Neural cell (in vitro differentiated cells): ENCODE measurements at regions not wholly inside any gene's neighbourhood (a gene's known extent, or its start where the extent isn't known, plus 50 kb on each side); places are given as distances from the start of the nearest gene placed in this dataset.

Source experiments
- H2AFZ ChIP-seq: fragments of 200-600, 300-800 bp; sonication (generic), shearing (Covaris generic); 2 replicates; pipeline ENCODE4 v1.6.0; 2014; ENCODE audit warnings: low read depth, mild to moderate bottlenecking, antibody characterized with exemption, low read length, moderate library complexity
- H3F3A ChIP-seq: fragments of 200-600 bp; shearing (Covaris generic); 2 replicates; pipeline ENCODE4 v1.6.1; 2016; ENCODE audit warnings: mild to moderate bottlenecking, moderate library complexity, mixed read lengths, antibody characterized with exemption, low read length; ENCODE audit not compliant: insufficient read depth, poor library complexity, severe bottlenecking
- H3K27ac ChIP-seq: fragments of 200-600, 300-800 bp; sonication (generic), shearing (Covaris generic); 2 replicates; pipeline ENCODE4 v1.5.1; 2014; ENCODE audit warnings: mild to moderate bottlenecking, low read length, moderate library complexity
- H3K27me3 ChIP-seq: fragments of 300-800, 200-600 bp; sonication (generic), shearing (Covaris generic); 2 replicates; pipeline ENCODE4 v1.6.0; 2014; ENCODE audit warnings: mild to moderate bottlenecking, low read depth, low read length, moderate library complexity; ENCODE audit not compliant: insufficient read depth
- H3K36me3 ChIP-seq: fragments of 300-800, 200-600 bp; sonication (generic), shearing (Covaris generic); 2 replicates; pipeline ENCODE4 v1.5.1; 2014; ENCODE audit warnings: mild to moderate bottlenecking, antibody characterized with exemption, low read length, moderate library complexity; ENCODE audit not compliant: insufficient read depth
- H3K4me2 ChIP-seq: fragments of 300-800, 200-600 bp; sonication (generic), shearing (Covaris generic); 2 replicates; pipeline ENCODE4 v1.6.0; 2014; ENCODE audit warnings: mild to moderate bottlenecking, low read length
- H3K4me3 ChIP-seq: fragments of 300-800, 200-600 bp; sonication (generic), shearing (Covaris generic); 2 replicates; pipeline ENCODE4 v1.5.1; 2014; ENCODE audit warnings: mild to moderate bottlenecking, low read length, moderate library complexity
- H3K79me2 ChIP-seq: fragments of 200-600 bp; shearing (Covaris generic); replicated peaks from 2 replicates; pipeline ENCODE4 v1.6.0; 2014; ENCODE audit warnings: mild to moderate bottlenecking, low read length, moderate library complexity; ENCODE audit not compliant: insufficient read depth
- H3K9ac ChIP-seq: fragments of 300-800, 200-600 bp; sonication (generic), shearing (Covaris generic); 2 replicates; pipeline ENCODE4 v1.6.1; 2016; ENCODE audit warnings: mild to moderate bottlenecking, low read length, mixed read lengths
- H3K9me2 ChIP-seq: fragments of 200-600 bp; shearing (Covaris generic); 2 replicates; pipeline ENCODE4 v1.6.1; 2016; ENCODE audit warnings: mild to moderate bottlenecking, low read length, mixed read lengths; ENCODE audit not compliant: insufficient read depth
- H3K9me3 ChIP-seq: fragments of 200-600, 300-800 bp; sonication (generic), shearing (Covaris generic); 2 replicates; pipeline ENCODE4 v1.6.1; 2016; ENCODE audit warnings: mild to moderate bottlenecking, mixed run types, low read length, moderate library complexity, mixed read lengths
- H4K20me1 ChIP-seq: fragments of 200-600 bp; shearing (Covaris generic); 2 replicates; pipeline ENCODE4 v1.6.1; 2016; ENCODE audit warnings: mild to moderate bottlenecking, mixed run types; ENCODE audit not compliant: insufficient read depth
- CTCF ChIP-seq: fragments of 450-650 bp; IDR thresholded peaks from 2 replicates; pipeline ENCODE4 v1.5.1; 2014; ENCODE audit warnings: antibody characterized with exemption, mild to moderate bottlenecking, moderate library complexity; ENCODE audit not compliant: poor library complexity, severe bottlenecking
- EP300 ChIP-seq: fragments of 450-650 bp; conservative IDR thresholded peaks from 2 replicates; pipeline ENCODE4 v1.6.1; 2014; ENCODE audit warnings: antibody characterized with exemption, mild to moderate bottlenecking, moderate library complexity; ENCODE audit not compliant: poor library complexity, severe bottlenecking
- EZH2 ChIP-seq: fragments of 200-600, 300-800 bp; shearing (Covaris generic), sonication (generic); IDR thresholded peaks from 2 replicates; pipeline ENCODE4 v1.6.1; 2014; ENCODE audit warnings: antibody characterized with exemption, low read length, borderline replicate concordance, mild to moderate bottlenecking; ENCODE audit not compliant: insufficient read depth, poor library complexity, severe bottlenecking
- MXI1 ChIP-seq: fragments of 450-650 bp; conservative IDR thresholded peaks from 2 replicates; pipeline ENCODE4 v1.6.1; 2014; ENCODE audit warnings: antibody characterized with exemption, mild to moderate bottlenecking; ENCODE audit not compliant: poor library complexity, severe bottlenecking
- POLR2AphosphoS5 ChIP-seq: IDR thresholded peaks from 2 replicates; pipeline ENCODE4 v1.6.1; 2012
- RAD21 ChIP-seq: fragments of 450-650 bp; conservative IDR thresholded peaks from 2 replicates; pipeline ENCODE4 v1.6.1; 2014; ENCODE audit warnings: antibody characterized with exemption, mild to moderate bottlenecking, moderate library complexity
- REST ChIP-seq: IDR thresholded peaks from 2 replicates; pipeline ENCODE4 v1.6.1; 2012; ENCODE audit warnings: borderline replicate concordance
- SMC3 ChIP-seq: fragments of 450-650 bp; conservative IDR thresholded peaks from 2 replicates; pipeline ENCODE4 v1.6.1; 2014; ENCODE audit warnings: antibody characterized with exemption, mild to moderate bottlenecking, moderate library complexity; ENCODE audit not compliant: poor library complexity
- TAF1 ChIP-seq: IDR thresholded peaks from 2 replicates; pipeline ENCODE4 v1.6.1; 2012; ENCODE audit warnings: low read depth

DNA sequence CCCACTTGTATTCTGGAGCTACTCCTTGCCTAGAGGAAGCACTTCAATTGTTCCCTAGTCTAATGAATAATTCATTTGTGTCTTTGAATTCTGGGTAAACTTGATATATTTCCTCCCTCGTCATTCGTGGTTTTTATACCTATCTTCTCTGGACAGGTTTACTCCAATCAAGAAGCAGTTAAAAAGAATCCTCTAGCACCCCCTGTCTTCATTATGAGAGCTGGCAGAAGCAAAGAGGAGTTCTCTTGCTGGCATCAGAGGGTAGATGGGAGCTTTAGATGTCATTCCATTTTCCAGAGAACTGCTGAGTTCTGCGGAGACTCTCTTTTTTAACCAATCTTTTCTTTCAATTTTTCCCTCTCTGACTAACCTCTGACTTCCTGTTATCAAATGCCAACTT, 627.7 kb downstream of the FGF9 start:
- TF ChIP-seq SMC3 (no peak), REST (no peak), EZH2 (no peak), RAD21 (no peak), EP300 (no peak), CTCF (no peak), MXI1 (no peak), POLR2AphosphoS5 (no peak), TAF1 (no peak)
- no peaks in the 10 kb centered on the region for H3F3A ChIP-seq
- no peaks in the 10 kb centered on the region for H4K20me1 ChIP-seq
- no peaks in the 10 kb centered on the region for H3K79me2 ChIP-seq
- no peak overlapping the region for H3K27ac ChIP-seq
- no peaks in the 10 kb centered on the region for H3K9me3 ChIP-seq
- no peak overlapping the region for H3K9ac ChIP-seq
- H3K27me3 ChIP-seq: no peaks in the 10 kb centered on the region
- no peak overlapping the region for H2AFZ ChIP-seq
- no peak overlapping the region for H3K4me3 ChIP-seq
- H3K36me3 ChIP-seq: no peaks in the 10 kb centered on the region
- no peaks in the 10 kb centered on the region for H3K9me2 ChIP-seq
- H3K4me2 ChIP-seq: no peak overlapping the region

DNA sequence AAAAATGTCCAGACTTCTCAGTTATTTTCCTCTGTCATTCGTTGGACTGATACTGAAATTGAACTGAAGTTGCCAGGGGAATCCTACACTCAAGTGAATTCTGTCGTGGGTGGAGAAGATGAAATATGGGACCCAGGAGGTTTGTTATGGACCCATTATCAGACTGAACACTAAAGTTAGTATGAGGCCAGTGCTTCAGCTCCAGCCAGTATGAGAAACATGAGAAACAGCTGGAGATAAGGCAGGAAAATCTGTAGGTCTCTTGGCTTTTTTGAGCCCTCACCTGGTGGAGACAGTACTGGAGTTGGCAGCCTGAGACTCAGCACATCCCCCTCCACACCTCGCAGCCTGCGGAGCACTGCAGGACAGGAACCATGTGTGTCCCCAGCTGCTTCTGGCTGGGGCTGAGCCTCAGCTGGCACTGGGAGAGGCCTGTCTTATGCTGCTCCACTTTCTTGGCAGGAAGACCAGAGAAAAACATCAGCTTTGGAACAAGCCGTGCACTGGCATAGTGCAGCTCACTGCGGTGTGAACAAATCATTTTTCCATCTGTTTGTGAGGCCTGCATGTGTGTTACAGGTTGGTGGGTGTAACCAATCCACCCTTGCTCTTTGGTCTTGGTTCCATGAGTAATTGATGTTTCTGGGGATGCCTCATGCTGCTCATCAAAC, 641.0 kb downstream of the FGF9 start:
- no peaks in the 10 kb centered on the region for H3K79me2 ChIP-seq
- H3K36me3 ChIP-seq: no peaks in the 10 kb centered on the region
- no peaks in the 10 kb centered on the region for H3K9me3 ChIP-seq
- H3K27me3 ChIP-seq: no peaks in the 10 kb centered on the region
- H3K9ac ChIP-seq: no peak overlapping the region
- H2AFZ ChIP-seq: no peak overlapping the region
- no peak overlapping the region for H3K4me2 ChIP-seq
- H3F3A ChIP-seq: no peaks in the 10 kb centered on the region
- H3K4me3 ChIP-seq: no peak overlapping the region
- no peaks in the 10 kb centered on the region for H3K9me2 ChIP-seq
- no peaks in the 10 kb centered on the region for H4K20me1 ChIP-seq
- no peak overlapping the region for H3K27ac ChIP-seq
- TF ChIP-seq EP300 (no peak), CTCF (no peak), TAF1 (no peak), MXI1 (no peak), RAD21 (no peak), REST (no peak), SMC3 (no peak), POLR2AphosphoS5 (no peak), EZH2 (no peak)
